ENCODE measurements at regions not wholly inside any gene's neighbourhood (a gene's known extent, or its start where the extent isn't known, plus 50 kb on each side); places are given as distances from the start of the nearest gene placed in this dataset.

- Mint-ChIP-seq H3K27ac (no peak overlapping the region), H3K27me3 (ENCODE audit: low read depth) (no peaks in the 10 kb centered on the region), H3K9me3 (peaks cover 21% of the 10 kb centered on the region), H3K36me3 (ENCODE audit: low read depth) (no peaks in the 10 kb centered on the region), H3K4me3 (no peak overlapping the region), H3K4me1 (ENCODE audit: low read depth) (no peaks in the 10 kb centered on the region)
- no peak for DNase-seq (ENCODE audit: low spot score)
These were observed 198.9 kb upstream of the MDGA2 start for GRCh38 chr14:47874350-47874749.

GRCh38 chr14:47872588-47872987 lies 197.2 kb upstream of the MDGA2 start:
- Mint-ChIP-seq H3K27ac (no peak overlapping the region), H3K4me1 (ENCODE audit: low read depth) (no peaks in the 10 kb centered on the region), H3K27me3 (ENCODE audit: low read depth) (no peaks in the 10 kb centered on the region), H3K36me3 (ENCODE audit: low read depth) (no peaks in the 10 kb centered on the region), H3K9me3 (peaks cover 15% of the 10 kb centered on the region), H3K4me3 (no peak overlapping the region)
- DNase-seq (ENCODE audit: low spot score): no peak

- no peaks in the 10 kb centered on the region for H3K4me1 Mint-ChIP-seq (ENCODE audit: low read depth)
- DNase-seq (ENCODE audit: low spot score): no peak
These were observed 188.0 kb upstream of the MDGA2 start for GRCh38 chr14:47863441-47863840.

DNA sequence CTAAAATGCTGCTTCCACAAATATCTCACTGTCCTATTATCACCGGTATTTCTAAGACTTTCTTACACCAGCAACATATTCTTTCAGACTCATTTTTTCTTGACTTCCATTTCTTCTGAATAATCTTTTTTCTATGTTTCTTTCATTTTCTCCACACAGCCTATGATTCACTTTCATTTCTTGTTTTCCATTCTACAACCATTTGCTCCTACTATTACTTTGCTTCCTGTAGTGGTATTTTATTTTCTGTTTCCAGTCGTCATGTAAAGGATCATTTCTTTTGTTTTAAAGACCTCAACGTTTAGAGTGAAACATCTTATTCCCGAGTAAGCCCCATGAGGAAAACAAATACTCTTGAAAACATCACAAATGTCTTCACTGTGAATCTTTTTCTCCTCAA lies 182.2 kb upstream of the MDGA2 start:
- no peak overlapping the region for H3K4me3 Mint-ChIP-seq
- no peak for DNase-seq (ENCODE audit: low spot score)
- H3K36me3 Mint-ChIP-seq (ENCODE audit: low read depth): no peaks in the 10 kb centered on the region
- H3K27ac Mint-ChIP-seq: no peak overlapping the region
- H3K4me1 Mint-ChIP-seq (ENCODE audit: low read depth): no peaks in the 10 kb centered on the region
- H3K9me3 Mint-ChIP-seq: peaks cover 29% of the 10 kb centered on the region
- H3K27me3 Mint-ChIP-seq (ENCODE audit: low read depth): no peaks in the 10 kb centered on the region

More at GRCh38 chr14:47863441-47863840, 188.0 kb upstream of the MDGA2 start:
- no peaks in the 10 kb centered on the region for H3K36me3 Mint-ChIP-seq (ENCODE audit: low read depth)
- H3K9me3 Mint-ChIP-seq: peaks cover 15% of the 10 kb centered on the region
- no peaks in the 10 kb centered on the region for H3K27me3 Mint-ChIP-seq (ENCODE audit: low read depth)
- H3K4me3 Mint-ChIP-seq: no peak overlapping the region
- no peak overlapping the region for H3K27ac Mint-ChIP-seq

- DNase-seq (ENCODE audit: low spot score): no peak
- Mint-ChIP-seq H3K27me3 (ENCODE audit: low read depth) (no peaks in the 10 kb centered on the region), H3K36me3 (ENCODE audit: low read depth) (no peaks in the 10 kb centered on the region), H3K4me1 (ENCODE audit: low read depth) (no peaks in the 10 kb centered on the region), H3K27ac (no peak overlapping the region), H3K9me3 (peaks cover 36% of the 10 kb centered on the region), H3K4me3 (no peak overlapping the region)
These were observed 176.9 kb upstream of the MDGA2 start for GRCh38 chr14:47852278-47852677.

- Mint-ChIP-seq H3K4me3 (no peak overlapping the region), H3K27me3 (ENCODE audit: low read depth) (no peaks in the 10 kb centered on the region), H3K27ac (no peak overlapping the region), H3K4me1 (ENCODE audit: low read depth) (no peaks in the 10 kb centered on the region), H3K9me3 (peaks cover 54% of the 10 kb centered on the region), H3K36me3 (ENCODE audit: low read depth) (no peaks in the 10 kb centered on the region)
- no peak for DNase-seq (ENCODE audit: low spot score)
These were observed 170.6 kb upstream of the MDGA2 start for GRCh38 chr14:47846008-47846407.

DNA sequence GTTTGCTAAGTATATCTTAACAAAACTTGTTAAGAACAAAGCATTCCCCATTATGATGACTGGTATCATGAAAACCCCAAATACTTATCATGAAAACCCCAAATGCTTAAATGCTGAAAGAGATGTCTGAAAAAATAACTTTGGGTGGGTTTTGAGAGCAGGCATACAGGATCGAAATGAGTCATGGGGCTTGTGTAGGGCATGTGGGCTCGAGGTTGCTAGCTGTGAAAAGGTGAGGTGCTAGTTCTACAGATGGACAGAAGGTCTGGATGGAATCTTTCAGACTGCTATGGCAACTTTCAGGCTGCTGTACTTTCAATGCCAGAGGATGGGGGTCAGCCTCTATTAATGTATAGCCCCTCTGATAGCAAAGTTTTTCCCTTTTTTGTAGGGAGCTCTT lies 167.8 kb upstream of the MDGA2 start:
- no peak for DNase-seq (ENCODE audit: low spot score)
- no peak overlapping the region for H3K4me3 Mint-ChIP-seq
- H3K27ac Mint-ChIP-seq: no peak overlapping the region
- no peaks in the 10 kb centered on the region for H3K4me1 Mint-ChIP-seq (ENCODE audit: low read depth)
- H3K27me3 Mint-ChIP-seq (ENCODE audit: low read depth): no peaks in the 10 kb centered on the region
- peaks cover 38% of the 10 kb centered on the region for H3K9me3 Mint-ChIP-seq
- H3K36me3 Mint-ChIP-seq (ENCODE audit: low read depth): no peaks in the 10 kb centered on the region

GRCh38 chr14:47833011-47833410 lies 157.6 kb upstream of the MDGA2 start:
- Mint-ChIP-seq H3K36me3 (ENCODE audit: low read depth) (no peaks in the 10 kb centered on the region), H3K27ac (no peak overlapping the region), H3K4me3 (no peak overlapping the region), H3K4me1 (ENCODE audit: low read depth) (no peaks in the 10 kb centered on the region), H3K9me3 (peaks cover 7% of the 10 kb centered on the region), H3K27me3 (ENCODE audit: low read depth) (no peaks in the 10 kb centered on the region)
- DNase-seq (ENCODE audit: low spot score): no peak

DNA sequence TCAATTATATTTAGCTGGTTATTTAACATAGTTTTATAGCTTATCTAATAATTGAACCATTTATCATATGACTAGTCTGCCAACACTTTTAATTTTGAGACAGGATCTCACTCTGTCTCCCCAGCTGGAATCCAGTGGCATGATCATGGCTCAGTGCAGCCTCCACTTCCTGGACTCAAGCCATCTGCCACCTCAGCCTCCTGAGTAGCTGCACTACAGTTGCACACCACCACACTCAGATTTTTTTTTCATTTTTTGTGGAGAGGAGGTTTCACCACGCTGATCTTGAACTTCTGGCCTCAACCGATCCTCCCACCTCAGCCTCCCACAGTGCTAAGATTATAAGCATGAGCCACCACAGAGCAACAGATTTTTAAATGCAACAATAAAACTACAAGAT lies 151.4 kb upstream of the MDGA2 start:
- H3K36me3 Mint-ChIP-seq (ENCODE audit: low read depth): no peaks in the 10 kb centered on the region
- peaks cover 16% of the 10 kb centered on the region for H3K9me3 Mint-ChIP-seq
- no peak overlapping the region for H3K4me3 Mint-ChIP-seq
- no peak for DNase-seq (ENCODE audit: low spot score)
- H3K27ac Mint-ChIP-seq: no peak overlapping the region
- no peaks in the 10 kb centered on the region for H3K27me3 Mint-ChIP-seq (ENCODE audit: low read depth)
- H3K4me1 Mint-ChIP-seq (ENCODE audit: low read depth): no peaks in the 10 kb centered on the region

DNA sequence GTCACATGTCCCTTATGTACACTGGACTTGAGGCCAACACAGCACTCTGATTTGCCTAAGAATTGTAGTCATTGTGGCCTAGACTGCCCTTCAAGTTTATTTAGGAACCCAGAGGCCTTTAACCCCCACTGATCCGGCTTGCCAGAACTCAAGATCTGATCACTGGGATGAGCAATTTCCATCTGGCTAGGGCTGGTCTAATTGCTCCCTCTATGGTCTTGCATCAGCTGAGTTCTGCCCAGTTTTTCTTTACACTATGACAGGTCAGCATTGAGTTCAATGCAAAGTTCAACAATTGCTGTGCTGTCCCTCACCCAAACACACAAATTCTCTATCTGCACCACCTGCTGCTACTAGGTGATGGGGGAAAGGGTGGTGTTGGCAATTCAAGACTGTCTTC lies 146.9 kb upstream of the MDGA2 start:
- H3K36me3 Mint-ChIP-seq (ENCODE audit: low read depth): no peaks in the 10 kb centered on the region
- H3K4me3 Mint-ChIP-seq: no peak overlapping the region
- H3K4me1 Mint-ChIP-seq (ENCODE audit: low read depth): no peaks in the 10 kb centered on the region
- no peak for DNase-seq (ENCODE audit: low spot score)
- no peaks in the 10 kb centered on the region for H3K27me3 Mint-ChIP-seq (ENCODE audit: low read depth)
- H3K27ac Mint-ChIP-seq: no peak overlapping the region
- peaks cover 33% of the 10 kb centered on the region for H3K9me3 Mint-ChIP-seq

GRCh38 chr14:47821135-47821534 lies 145.7 kb upstream of the MDGA2 start:
- Mint-ChIP-seq H3K36me3 (ENCODE audit: low read depth) (no peaks in the 10 kb centered on the region), H3K4me3 (no peak overlapping the region), H3K27ac (no peak overlapping the region), H3K4me1 (ENCODE audit: low read depth) (no peaks in the 10 kb centered on the region), H3K9me3 (peaks cover 42% of the 10 kb centered on the region), H3K27me3 (ENCODE audit: low read depth) (no peaks in the 10 kb centered on the region)
- no peak for DNase-seq (ENCODE audit: low spot score)

DNA sequence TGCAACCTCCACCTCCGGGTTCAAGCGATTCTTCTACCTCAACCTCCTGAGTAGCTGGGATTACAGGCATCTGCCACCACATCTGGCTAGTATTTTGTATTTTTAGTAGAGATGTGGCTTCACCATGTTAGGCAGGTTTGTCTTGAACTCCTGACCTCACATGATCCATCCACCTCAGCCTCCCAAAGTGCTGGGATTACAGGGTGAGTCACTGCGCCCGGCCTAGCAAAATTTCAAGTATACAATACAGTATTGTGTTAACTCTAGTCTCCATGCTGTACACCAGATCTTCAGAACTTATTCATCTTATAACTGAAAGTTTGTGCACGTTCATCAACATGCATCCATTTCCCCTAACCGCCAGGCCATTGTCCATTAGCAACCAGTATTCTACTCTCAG lies 115.1 kb upstream of the MDGA2 start:
- peaks cover 27% of the 10 kb centered on the region for H3K9me3 Mint-ChIP-seq
- DNase-seq (ENCODE audit: low spot score): no peak
- H3K36me3 Mint-ChIP-seq (ENCODE audit: low read depth): no peaks in the 10 kb centered on the region
- no peak overlapping the region for H3K4me3 Mint-ChIP-seq
- H3K4me1 Mint-ChIP-seq (ENCODE audit: low read depth): no peaks in the 10 kb centered on the region
- H3K27ac Mint-ChIP-seq: no peak overlapping the region
- no peaks in the 10 kb centered on the region for H3K27me3 Mint-ChIP-seq (ENCODE audit: low read depth)

GRCh38 chr14:47785058-47785457 lies 109.7 kb upstream of the MDGA2 start:
- H3K9me3 Mint-ChIP-seq: peaks cover 33% of the 10 kb centered on the region
- H3K4me1 Mint-ChIP-seq (ENCODE audit: low read depth): no peaks in the 10 kb centered on the region
- no peak overlapping the region for H3K4me3 Mint-ChIP-seq
- DNase-seq (ENCODE audit: low spot score): no peak
- no peaks in the 10 kb centered on the region for H3K27me3 Mint-ChIP-seq (ENCODE audit: low read depth)
- H3K27ac Mint-ChIP-seq: no peak overlapping the region
- H3K36me3 Mint-ChIP-seq (ENCODE audit: low read depth): no peaks in the 10 kb centered on the region

DNA sequence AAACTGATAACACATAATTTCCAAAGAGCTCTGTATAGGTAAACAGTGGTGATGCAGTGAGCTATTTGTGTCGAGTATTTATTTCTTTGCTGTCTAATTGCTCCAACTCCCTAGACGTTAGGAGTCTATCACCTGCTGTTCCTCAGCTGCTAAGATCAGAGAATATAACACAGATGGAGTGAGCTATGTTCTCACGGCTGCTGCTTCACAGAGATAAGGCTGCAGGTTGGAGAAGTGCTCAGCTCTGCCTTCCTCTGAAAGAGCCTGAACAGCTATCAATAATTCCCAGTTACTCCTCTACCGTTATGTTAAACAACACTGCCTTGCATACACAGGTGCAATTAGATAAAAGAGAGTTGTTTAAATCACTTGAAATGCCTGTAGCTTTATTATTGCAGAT lies 103.2 kb upstream of the MDGA2 start:
- H3K36me3 Mint-ChIP-seq (ENCODE audit: low read depth): no peaks in the 10 kb centered on the region
- H3K4me1 Mint-ChIP-seq (ENCODE audit: low read depth): no peaks in the 10 kb centered on the region
- DNase-seq (ENCODE audit: low spot score): no peak
- no peaks in the 10 kb centered on the region for H3K27me3 Mint-ChIP-seq (ENCODE audit: low read depth)
- H3K9me3 Mint-ChIP-seq: peaks cover 24% of the 10 kb centered on the region
- H3K4me3 Mint-ChIP-seq: no peak overlapping the region
- no peak overlapping the region for H3K27ac Mint-ChIP-seq

- H3K9me3 Mint-ChIP-seq: peaks cover 14% of the 10 kb centered on the region
- H3K36me3 Mint-ChIP-seq (ENCODE audit: low read depth): no peaks in the 10 kb centered on the region
- H3K4me1 Mint-ChIP-seq (ENCODE audit: low read depth): no peaks in the 10 kb centered on the region
- H3K4me3 Mint-ChIP-seq: no peak overlapping the region
- H3K27me3 Mint-ChIP-seq (ENCODE audit: low read depth): no peaks in the 10 kb centered on the region
- no peak for DNase-seq (ENCODE audit: low spot score)
- no peak overlapping the region for H3K27ac Mint-ChIP-seq
These were observed 97.2 kb upstream of the MDGA2 start for GRCh38 chr14:47772652-47773051.
